Peyer's patch (tissue), 4 donors: ENCODE measurements at regions not wholly inside any gene's neighbourhood (a gene's known extent, or its start where the extent isn't known, plus 50 kb on each side); places are given as distances from the start of the nearest gene placed in this dataset.

Source experiments
- DNase-seq, 3 donors: peaks; one replicate each; pipeline ENCODE4 v3.0.0-alpha.2; 2017 to 2019
- H3K27ac ChIP-seq, 4 donors: fragments of 200-600 bp; sonication (generic); one replicate each; pipeline ENCODE4 v1.5.1; 2016 to 2019
- H3K27me3 ChIP-seq, 2 donors: fragments of 200-600 bp; sonication (generic); one replicate each; pipeline ENCODE4 v1.5.1; 2019
- H3K36me3 ChIP-seq, 3 donors: fragments of 200-600 bp; sonication (generic); one replicate each; pipeline ENCODE4 v1.5.1; 2016 to 2019
- H3K4me1 ChIP-seq, 4 donors: fragments of 200-600 bp; sonication (generic); one replicate each; pipeline ENCODE4 v1.5.1; 2016 to 2019
- H3K4me3 ChIP-seq, 4 donors: fragments of 200-600 bp; sonication (generic); 1 replicate in 3 of 4; 2 replicates in 1 of 4; pipeline ENCODE4 v1.5.1; 2016 to 2019; ENCODE audit warnings: mild to moderate bottlenecking in 1 of 4
- H3K9me3 ChIP-seq, 4 donors: fragments of 200-600 bp; sonication (generic); one replicate each; pipeline ENCODE4 v1.5.1; 2016 to 2019; ENCODE audit warnings: mild to moderate bottlenecking in 1 of 4
- POLR2A ChIP-seq, 2 donors: fragments of 450-650 bp; IDR thresholded peaks; one replicate each; pipeline ENCODE4 v1.5.1; 2017; ENCODE audit warnings: antibody characterized with exemption in 2 of 2, mild to moderate bottlenecking in 2 of 2, moderate library complexity in 2 of 2
- TF ChIP-seq, protein P1 (sequence below), 6 experiments: fragments of 450-650 bp in 4 of 6; fragments of 200-600 bp in 2 of 6; sonication (generic) in 1 of 6; IDR thresholded peaks; one replicate each; pipeline ENCODE4 v1.5.1; 2017 to 2019; ENCODE audit warnings: antibody characterized with exemption in 6 of 6, mild to moderate bottlenecking in 3 of 6, moderate library complexity in 1 of 6

DNA sequence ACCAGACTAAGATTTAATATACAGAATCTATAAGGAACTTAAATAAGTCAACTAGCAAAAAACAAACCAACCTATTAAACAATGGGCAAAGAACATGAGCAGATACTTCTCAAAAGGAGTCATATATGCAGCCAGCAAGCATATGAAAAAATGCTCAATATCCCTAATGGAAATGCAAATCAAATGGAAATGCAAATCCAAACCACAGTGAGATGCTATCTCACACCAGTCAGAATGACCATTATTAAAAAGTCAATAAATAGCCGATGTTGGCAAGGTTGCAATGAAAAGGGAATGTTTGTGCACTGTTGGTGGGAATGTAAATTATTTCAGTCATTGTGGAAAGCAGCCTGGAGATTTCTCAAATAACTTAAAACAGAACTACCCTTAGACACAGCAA is 97.0 kb upstream of the SLC6A14 start:
- Histone ChIP-seq H3K27me3 (no peaks in the 10 kb centered on the region), H3K9me3 (no peaks in the 10 kb centered on the region), H3K27ac (no peak overlapping the region), H3K4me3 (no peak overlapping the region), H3K4me1 (no peaks in the 10 kb centered on the region), H3K36me3 (no peaks in the 10 kb centered on the region)
- TF ChIP-seq POLR2A (IDR thresholded peaks at IDR 0.05), result no peak
- TF ChIP-seq, protein P1, sequence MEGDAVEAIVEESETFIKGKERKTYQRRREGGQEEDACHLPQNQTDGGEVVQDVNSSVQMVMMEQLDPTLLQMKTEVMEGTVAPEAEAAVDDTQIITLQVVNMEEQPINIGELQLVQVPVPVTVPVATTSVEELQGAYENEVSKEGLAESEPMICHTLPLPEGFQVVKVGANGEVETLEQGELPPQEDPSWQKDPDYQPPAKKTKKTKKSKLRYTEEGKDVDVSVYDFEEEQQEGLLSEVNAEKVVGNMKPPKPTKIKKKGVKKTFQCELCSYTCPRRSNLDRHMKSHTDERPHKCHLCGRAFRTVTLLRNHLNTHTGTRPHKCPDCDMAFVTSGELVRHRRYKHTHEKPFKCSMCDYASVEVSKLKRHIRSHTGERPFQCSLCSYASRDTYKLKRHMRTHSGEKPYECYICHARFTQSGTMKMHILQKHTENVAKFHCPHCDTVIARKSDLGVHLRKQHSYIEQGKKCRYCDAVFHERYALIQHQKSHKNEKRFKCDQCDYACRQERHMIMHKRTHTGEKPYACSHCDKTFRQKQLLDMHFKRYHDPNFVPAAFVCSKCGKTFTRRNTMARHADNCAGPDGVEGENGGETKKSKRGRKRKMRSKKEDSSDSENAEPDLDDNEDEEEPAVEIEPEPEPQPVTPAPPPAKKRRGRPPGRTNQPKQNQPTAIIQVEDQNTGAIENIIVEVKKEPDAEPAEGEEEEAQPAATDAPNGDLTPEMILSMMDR (IDR thresholded peaks at IDR 0.05), result no peak
- no peak for DNase-seq

DNA sequence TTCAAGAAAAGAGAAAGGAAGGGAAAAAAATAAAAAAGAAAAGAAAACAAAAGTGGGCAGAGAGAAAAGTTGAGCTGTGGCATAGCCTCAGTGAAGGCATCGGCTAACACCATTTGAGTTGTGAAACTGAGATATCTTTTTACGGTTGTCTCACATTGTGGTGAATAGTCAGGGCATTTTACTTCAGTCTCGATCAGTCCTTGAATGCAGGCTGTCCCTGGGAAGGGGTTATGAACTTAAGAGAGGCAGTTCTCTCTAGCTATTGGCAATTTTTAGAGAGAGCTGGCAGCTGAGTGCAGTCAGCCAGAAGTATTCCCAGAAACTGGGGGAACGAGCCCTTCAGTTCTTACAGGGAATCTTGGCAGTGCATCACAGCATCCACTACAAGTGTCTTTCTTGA is 93.5 kb upstream of the SLC6A14 start:
- Histone ChIP-seq H3K27me3 (no peaks in the 10 kb centered on the region), H3K27ac (no peak overlapping the region), H3K9me3 (no peaks in the 10 kb centered on the region), H3K4me1 (no peaks in the 10 kb centered on the region), H3K4me3 (no peak overlapping the region), H3K36me3 (no peaks in the 10 kb centered on the region)
- no peak for DNase-seq
- no peak for TF ChIP-seq POLR2A (IDR thresholded peaks at IDR 0.05)
- TF ChIP-seq, protein P1 (IDR thresholded peaks at IDR 0.05), result no peak

DNA sequence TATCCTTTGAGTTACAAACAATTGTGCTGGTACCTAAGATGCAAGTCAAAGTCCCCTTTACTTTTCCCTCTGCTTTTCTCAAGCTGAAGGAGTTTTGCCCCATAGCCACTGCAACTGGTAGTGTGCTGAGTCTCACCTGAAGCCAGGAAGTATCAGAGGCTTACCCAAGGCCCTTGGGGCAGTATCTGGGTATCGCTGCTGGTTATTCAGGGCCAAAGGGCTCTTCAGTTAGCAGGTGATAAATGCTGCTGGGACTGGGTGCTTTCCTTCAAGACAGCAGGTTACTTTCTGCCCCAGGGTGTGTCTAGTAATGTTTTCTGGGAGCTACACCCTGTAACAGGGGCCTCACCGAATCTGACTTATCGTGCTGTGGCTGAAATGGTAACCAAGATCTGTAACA is 90.4 kb upstream of the SLC6A14 start:
- H3K4me1 ChIP-seq, result no peaks in the 10 kb centered on the region
- H3K4me3 ChIP-seq, result no peak overlapping the region
- no peak for DNase-seq
- H3K9me3 ChIP-seq, result no peaks in the 10 kb centered on the region
- no peaks in the 10 kb centered on the region for H3K36me3 ChIP-seq
- no peaks in the 10 kb centered on the region for H3K27me3 ChIP-seq
- TF ChIP-seq, protein P1 (IDR thresholded peaks at IDR 0.05), result no peak
- no peak for TF ChIP-seq POLR2A (IDR thresholded peaks at IDR 0.05)
- H3K27ac ChIP-seq, result no peak overlapping the region

DNA sequence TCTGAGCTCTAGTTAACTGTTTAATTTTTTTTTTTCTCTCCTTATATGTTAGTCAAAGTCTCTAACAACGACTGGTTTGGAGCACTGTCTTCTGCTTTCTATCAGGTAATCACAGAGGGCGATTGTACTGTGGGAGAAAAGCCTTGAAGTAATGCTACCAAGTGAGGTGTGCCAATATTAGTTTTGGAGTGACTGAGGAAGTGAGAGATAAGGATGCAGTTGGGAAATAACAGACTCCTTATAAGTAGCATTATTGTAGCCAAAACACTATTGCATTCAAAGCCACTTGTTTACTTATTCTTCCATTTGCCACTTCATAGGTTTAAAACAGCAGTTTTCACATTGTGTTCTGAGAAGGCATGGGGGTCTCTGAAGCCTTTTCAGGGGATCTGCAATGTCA is 79.1 kb upstream of the SLC6A14 start:
- Histone ChIP-seq H3K9me3 (no peaks in the 10 kb centered on the region), H3K27ac (no peak overlapping the region), H3K36me3 (no peaks in the 10 kb centered on the region), H3K27me3 (no peaks in the 10 kb centered on the region), H3K4me1 (no peaks in the 10 kb centered on the region), H3K4me3 (no peak overlapping the region)
- TF ChIP-seq POLR2A (IDR thresholded peaks at IDR 0.05), result no peak
- TF ChIP-seq, protein P1 (IDR thresholded peaks at IDR 0.05), result no peak
- DNase-seq, result no peak

DNA sequence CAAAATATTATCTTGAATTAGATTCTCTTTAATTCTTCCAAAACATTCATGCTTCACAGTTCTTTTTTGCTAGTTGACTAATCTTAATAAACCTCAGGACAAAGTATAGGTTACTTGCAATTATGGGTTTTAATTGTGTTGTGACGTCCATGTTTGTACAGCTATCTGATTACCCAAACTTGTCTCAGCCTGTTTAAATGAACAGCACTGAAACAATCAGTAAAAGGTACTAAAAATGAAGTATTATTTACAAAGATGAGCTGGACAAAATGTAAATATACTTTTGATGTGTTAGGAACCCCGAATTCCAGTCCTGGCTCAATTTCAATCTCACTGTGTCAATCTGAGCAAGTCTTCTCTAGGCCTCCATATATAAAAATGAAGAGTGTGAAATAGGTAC is 57.4 kb upstream of the SLC6A14 start:
- no peaks in the 10 kb centered on the region for H3K36me3 ChIP-seq
- H3K27ac ChIP-seq, result no peak overlapping the region
- no peak for DNase-seq
- H3K27me3 ChIP-seq, result no peaks in the 10 kb centered on the region
- no peaks in the 10 kb centered on the region for H3K9me3 ChIP-seq
- no peak overlapping the region for H3K4me3 ChIP-seq
- H3K4me1 ChIP-seq, result no peaks in the 10 kb centered on the region
- no peak for TF ChIP-seq POLR2A (IDR thresholded peaks at IDR 0.05)

DNA sequence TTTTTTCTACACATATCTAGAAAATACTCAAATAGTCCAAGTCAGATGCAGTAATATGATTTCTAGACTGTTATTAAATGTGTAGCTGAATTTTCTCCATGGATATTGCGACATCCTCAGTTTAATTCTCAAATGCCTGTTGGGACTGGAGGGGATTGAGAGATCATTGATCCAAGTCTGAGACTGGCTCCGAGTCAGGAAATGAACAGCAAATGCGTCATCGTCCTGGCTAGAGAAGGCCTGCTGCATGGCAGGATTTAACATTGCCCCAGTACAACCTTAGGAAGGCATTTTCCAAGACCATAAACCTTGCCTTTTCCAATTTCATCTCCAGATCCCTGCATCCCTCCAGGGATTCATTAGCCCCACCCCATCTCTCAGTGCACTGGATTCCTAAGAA is 56.6 kb upstream of the SLC6A14 start:
- no peak for TF ChIP-seq POLR2A (IDR thresholded peaks at IDR 0.05)
- TF ChIP-seq, protein P1 (IDR thresholded peaks at IDR 0.05), result no peak
- H3K27ac ChIP-seq, result no peak overlapping the region
- no peak for DNase-seq

More for the DNA sequence above, 56.6 kb upstream of the SLC6A14 start:
- H3K4me1 ChIP-seq, result no peaks in the 10 kb centered on the region
- no peaks in the 10 kb centered on the region for H3K27me3 ChIP-seq
- H3K4me3 ChIP-seq, result no peak overlapping the region
- no peaks in the 10 kb centered on the region for H3K36me3 ChIP-seq
- no peaks in the 10 kb centered on the region for H3K9me3 ChIP-seq
